EL (cell line): ENCODE measurements at regions not wholly inside any gene's neighbourhood (a gene's known extent, or its start where the extent isn't known, plus 50 kb on each side); places are given as distances from the start of the nearest gene placed in this dataset.
"Not testable (repeated sequence)": the region's sequence is repeated elsewhere in the genome, so short reads cannot be mapped to it uniquely, and the experiment has no call there.

Experiments
- DNase-seq: peaks from one replicate; pipeline ENCODE4 v3.0.0-alpha.2; 2016

- DNase-seq: no peak
These were observed 65.3 kb downstream of the CDO1 start for GRCh38 chr5:115751176-115751575.

- DNase-seq: no peak
These were observed 67.4 kb downstream of the CDO1 start for GRCh38 chr5:115749016-115749415.

DNA sequence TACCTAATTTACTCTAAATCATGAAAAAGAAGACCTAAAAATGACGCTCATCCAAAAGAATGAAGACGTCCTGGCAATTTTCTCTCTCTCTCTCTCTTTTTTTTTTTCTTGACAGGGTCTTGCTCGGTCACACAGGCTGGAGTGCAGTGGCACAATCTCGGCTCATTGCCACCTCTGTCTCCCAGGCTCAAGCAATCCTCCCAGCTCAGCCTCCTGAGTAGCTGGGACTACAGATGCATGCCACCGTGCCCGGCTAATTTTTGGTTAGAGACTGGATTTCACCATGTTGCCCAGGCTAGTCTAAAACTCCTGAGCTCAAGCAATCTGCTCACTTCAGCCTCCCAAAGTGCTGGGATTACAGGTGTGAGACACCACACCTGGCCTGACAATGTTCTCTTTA, 77.2 kb downstream of the CDO1 start:
- DNase-seq: not testable (repeated sequence)

DNA sequence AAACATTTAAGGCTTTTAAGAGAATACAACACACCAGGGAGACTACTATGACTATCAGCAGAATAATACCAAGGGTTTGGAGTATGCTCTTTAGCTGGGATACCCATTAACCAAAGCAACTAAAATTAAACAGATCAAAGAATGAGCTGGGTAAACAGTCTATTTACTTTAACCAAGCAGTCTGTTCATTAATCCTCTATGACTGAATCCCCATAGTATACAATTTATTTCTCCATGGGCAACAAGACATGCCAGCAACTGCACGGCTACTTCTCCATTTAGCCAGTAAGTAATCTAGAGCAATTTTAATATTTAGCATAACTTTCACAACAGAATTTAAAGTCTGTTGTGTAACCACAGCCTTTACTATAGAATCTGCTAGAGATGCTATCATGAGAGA, 77.6 kb downstream of the CDO1 start:
- DNase-seq: no peak

DNA sequence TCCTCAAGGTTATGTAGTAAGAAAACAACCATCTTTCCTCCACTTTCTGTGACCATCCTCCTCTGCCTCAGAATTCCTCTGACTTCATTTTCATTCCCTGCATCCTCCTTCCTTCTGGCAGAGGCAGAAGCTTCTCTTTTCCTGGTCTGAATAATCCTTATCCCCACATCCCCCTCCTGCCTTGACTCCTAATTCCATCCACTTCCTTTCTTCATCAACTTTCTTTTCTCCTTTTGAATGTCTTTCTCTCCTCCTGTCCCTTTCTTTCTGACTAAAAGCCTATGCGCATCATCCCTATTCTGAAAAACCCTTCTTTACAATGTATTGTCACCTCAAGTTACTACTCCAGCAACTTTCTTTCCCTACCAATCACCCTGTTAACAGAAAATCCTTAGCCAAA, 79.0 kb downstream of the CDO1 start:
- no peak for DNase-seq

- no peak for DNase-seq
These were observed 79.8 kb downstream of the CDO1 start for GRCh38 chr5:115736690-115737005.

DNA sequence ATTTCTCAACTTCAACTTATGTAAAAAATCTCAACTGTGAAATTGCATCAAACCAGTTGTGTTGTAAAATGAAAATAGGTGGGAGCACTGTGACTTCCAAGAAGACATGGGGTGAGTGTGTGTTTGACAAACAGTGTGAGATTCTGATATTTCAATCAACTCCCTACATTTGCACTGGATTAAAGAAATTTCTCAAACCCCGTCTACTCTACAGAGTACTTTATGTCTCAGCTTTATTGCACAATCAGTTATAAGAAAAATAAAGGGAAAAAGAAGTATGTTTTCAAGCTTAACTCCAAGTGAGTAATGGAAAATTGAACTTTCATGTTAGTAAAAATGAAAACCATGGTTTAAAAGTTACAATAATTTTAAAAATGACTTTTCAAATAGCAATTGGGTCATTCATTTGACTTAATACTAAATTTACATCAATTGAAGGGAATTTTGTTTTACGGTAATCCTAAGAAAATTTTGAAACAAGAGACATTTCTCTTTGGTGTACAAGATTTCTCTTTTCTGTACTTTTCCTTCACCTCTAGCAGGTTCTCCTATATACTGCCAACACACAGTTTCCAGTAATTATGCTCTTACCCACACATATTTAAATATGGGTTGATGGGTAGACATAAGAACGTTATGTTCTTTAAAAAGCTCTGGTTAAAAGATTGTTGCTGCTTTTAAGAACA, 80.3 kb downstream of the CDO1 start:
- DNase-seq: no peak

DNA sequence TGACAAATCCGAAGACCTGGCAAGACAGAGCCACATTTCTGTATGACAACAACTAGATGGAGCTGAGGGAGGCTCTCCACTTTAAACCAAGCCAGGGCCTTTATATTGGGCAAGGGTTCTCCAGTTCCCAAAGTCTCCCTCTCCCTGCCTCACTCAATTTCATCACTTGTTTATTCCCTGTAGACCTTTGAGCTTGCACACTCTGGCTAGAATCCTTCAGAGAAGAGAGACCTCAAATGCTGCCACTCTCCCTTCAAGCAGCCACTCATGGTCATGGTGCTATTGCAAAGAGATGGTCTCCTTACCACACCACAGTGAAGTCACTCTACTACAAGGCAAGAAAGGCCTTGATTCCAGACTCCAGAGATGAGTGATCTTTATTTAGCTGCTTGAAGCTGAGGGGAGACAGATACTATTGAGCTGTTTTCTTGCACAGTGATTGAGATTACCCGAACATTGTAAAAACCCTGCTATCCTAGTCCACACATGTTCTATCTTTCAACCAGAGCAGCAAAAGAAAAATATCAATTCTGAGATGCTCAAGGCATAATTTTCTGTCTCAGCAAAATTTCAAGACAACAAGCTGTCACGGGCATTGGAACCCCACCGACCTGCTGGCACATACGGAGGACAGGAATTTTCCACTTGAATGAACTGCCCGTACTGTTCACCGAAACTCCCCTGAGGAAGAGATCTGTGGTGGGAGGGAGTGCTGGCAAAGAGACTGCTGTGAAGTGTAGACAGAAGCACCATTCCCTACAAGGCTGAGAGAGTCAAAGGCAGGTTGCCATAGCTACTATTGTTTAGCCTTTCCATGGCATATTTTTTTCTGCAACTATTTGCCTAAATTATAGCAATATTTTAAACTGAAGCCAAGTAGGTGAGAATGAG, 81.1 kb downstream of the CDO1 start:
- no peak for DNase-seq

GRCh38 chr5:115733607-115734006, 82.9 kb downstream of the CDO1 start:
- no peak for DNase-seq

- no peak for DNase-seq
These were observed 84.4 kb downstream of the CDO1 start for GRCh38 chr5:115732026-115732425.

DNA sequence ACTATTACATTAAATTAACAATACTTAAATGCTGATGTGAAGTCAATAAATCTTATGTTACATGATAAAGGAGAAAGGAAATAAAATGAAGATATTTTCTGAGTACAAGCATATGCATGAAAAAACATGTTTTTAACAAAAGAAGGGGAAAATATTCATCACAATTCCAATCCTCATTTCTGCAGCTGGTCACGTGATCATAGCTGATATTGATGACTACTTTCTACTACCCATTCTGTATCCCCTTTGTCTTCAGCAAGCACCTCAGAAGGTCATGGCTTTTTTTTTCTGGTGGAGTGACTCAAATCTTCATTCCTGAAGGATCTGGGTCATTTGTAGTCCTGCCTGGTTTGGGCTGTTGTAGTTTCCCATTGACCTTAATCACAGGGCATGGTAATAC, 90.9 kb downstream of the CDO1 start:
- no peak for DNase-seq

DNA sequence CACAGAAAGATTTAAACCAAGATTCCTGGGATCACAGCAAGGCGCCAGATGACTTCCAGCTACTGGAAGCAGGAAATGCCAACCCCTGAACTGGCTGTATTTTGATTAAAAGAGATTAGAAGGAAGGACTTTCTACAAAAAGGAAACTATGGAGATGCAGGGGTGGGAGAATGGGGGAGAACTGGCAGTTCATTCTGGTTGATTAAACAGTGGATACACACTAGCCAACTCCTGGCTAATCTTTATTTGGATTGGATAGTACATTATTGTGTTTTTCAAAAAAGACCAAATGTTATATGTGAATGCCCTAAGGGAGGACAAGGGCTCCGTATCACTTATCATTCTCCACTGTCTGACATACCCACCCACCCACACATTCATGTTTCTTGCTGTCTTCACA, 93.2 kb downstream of the CDO1 start:
- DNase-seq: no peak

DNA sequence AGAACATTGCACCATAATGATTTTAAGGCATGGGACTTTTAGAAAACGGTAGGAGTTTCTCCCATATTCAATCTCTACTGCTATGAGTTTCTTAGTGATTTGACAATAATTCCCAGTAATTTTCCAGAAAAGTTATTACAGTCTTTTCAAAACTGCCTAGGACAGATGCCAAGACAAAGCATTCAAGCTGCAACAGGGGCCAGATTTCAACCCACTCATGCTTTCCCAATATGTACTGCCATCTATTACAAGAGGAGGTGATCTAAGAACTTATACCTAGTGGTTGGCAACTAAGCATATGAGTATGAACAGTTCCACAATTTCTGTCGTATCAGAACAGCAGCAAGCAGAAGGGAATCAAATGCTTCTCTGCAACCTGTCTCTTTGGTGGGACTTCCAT, 95.1 kb upstream of the TMED7 start:
- DNase-seq: no peak

DNA sequence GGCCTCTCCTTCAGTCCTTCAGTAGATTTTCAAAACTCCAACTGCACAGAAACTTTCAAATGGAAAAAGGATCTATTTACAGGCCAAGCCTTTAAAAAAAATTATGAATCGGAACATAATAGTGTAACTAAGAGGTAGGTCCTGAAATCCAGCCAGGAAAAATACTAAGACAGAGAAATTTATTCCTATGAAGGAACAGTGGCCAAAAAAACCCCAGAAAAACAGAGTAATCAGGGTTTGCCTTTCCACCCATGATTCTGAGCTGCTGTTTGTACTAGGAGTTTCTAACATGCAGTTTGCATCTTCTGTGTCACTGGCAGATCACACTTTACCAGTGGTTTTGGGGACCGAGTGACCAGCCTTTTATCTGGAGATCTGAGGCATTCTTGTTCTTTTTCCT, 93.1 kb upstream of the TMED7 start:
- no peak for DNase-seq

GRCh38 chr5:115713408-115713807, 87.6 kb upstream of the TMED7 start:
- DNase-seq: no peak

- DNase-seq: no peak
These were observed 83.7 kb upstream of the TMED7 start for GRCh38 chr5:115709585-115709984.

- DNase-seq: no peak
These were observed 83.1 kb upstream of the TMED7 start for GRCh38 chr5:115708819-115709477.

GRCh38 chr5:115703514-115703913, 77.7 kb upstream of the TMED7 start:
- DNase-seq: no peak

GRCh38 chr5:115702025-115702424, 76.2 kb upstream of the TMED7 start:
- no peak for DNase-seq

- DNase-seq: no peak
These were observed 74.1 kb upstream of the TMED7 start for GRCh38 chr5:115699967-115700366.

- DNase-seq: no peak
These were observed 70.4 kb upstream of the TMED7 start for GRCh38 chr5:115696141-115696650.

DNA sequence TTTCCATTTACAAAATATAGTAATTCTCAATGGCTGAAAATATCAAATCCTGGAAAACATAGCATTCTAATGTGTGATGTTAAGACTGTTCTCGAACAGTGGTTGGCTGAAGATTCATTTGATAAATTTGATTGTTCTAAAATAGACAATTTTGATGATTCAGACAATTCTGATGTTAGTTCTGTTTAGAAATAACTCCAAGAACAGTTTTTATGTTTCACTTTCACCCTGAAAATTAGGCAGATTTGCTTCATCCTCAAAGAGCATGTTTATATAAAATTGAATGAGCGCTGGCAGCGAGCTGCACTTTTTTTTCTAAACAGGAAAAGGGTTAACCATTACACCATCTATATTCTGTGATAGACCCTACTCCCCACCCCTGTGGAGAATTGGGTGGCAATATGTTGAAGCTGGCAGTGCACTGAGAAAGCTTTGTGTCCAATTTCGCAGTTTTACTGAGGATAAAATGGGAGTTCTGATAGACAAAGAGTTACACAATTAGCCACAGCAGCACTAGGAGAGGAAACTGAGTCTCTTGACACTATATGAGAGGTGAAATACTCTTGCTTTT, 69.6 kb upstream of the TMED7 start:
- DNase-seq: no peak

DNA sequence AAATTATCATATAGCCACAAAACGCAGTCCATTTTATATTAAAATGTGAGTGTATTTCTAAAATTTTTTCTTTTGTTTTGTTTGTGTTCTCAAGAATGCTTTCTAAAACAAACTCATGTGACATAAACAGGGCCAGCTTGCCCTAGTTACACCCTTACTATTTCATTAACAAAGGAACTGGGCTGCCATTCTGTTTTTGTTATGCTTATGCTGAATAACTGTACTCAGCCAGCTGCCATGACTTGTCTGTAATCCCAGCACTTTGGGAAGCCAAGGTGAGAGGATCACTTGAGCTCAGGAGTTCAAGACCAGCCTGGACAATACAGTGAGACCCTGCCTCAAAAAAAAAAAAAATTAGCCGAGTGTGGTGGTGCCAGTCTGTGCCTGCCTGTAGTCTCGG, 66.0 kb upstream of the TMED7 start:
- DNase-seq: not testable (repeated sequence)

DNA sequence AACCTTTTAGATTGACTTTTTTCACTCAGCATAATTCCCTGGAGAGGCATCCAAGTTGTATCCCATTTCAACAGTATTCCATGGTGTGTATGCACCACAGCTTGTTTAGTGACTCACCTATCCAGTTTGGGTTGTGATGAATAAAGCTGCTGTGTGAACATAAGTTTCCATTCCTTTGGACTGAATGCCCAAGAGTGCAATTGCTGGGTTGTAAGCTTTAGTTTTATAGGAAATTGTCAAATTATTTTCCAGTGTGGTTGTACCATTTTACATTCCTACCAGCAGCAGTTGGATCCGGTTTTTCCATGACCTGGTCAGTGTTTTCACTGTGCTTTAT, 60.9 kb upstream of the TMED7 start:
- peak; percentile 12 for DNase-seq
